Central memory CD8-positive, alpha-beta T cell (primary cell): ENCODE measurements at regions not wholly inside any gene's neighbourhood (a gene's known extent, or its start where the extent isn't known, plus 50 kb on each side); places are given as distances from the start of the nearest gene placed in this dataset.

ENCODE experiments used
- ATAC-seq: fragments of 150-1000 bp; cut with Tn5 transposase; replicated peaks from 2 replicates; pipeline ENCODE4 v1.10.0; 2022; ENCODE audit warnings: mild to moderate bottlenecking, moderate FRiP score, moderate number of reproducible peaks; ENCODE audit not compliant: poor library complexity, severe bottlenecking; ENCODE audit errors: extremely low read depth
- DNase-seq, 2 donors: peaks; one replicate each; pipeline ENCODE4 v3.0.0; 2021; ENCODE audit warnings: low spot score in 2 of 2
- H3K27ac Mint-ChIP-seq: one replicate; pipeline ENCODE4 v1.8.0; 2022; ENCODE audit warnings: low read depth, mild to moderate bottlenecking, moderate library complexity, mixed read lengths
- H3K27me3 Mint-ChIP-seq: one replicate; pipeline ENCODE4 v1.8.0; 2022; ENCODE audit warnings: mixed read lengths
- H3K36me3 Mint-ChIP-seq: one replicate; pipeline ENCODE4 v1.8.0; 2022; ENCODE audit warnings: mild to moderate bottlenecking, moderate library complexity, mixed read lengths; ENCODE audit not compliant: insufficient read depth
- H3K4me1 Mint-ChIP-seq: one replicate; pipeline ENCODE4 v1.8.0; 2022; ENCODE audit warnings: mixed read lengths
- H3K4me3 Mint-ChIP-seq: one replicate; pipeline ENCODE4 v1.8.0; 2022; ENCODE audit warnings: mild to moderate bottlenecking, moderate library complexity, mixed read lengths
- H3K9me3 Mint-ChIP-seq: one replicate; pipeline ENCODE4 v1.8.0; 2022; ENCODE audit warnings: mixed read lengths

DNA sequence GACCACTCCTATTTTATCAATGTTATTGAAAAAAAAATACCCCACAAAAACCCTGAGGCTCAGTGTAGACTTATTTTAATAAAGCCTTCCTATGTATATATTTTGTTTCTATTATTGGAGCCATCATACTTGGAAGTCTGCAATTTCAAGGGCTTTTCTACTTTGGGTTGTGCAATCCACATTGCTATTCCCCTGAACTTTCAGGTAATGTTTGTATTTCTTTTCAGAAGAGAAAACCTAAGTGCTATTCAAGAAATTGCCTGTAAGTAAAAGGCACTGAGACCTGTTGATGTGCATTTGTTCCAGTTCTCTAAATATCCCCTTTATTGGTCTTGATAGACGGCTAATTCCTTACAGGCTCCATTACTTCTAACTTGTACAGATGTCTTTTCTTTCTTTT lies 280.7 kb upstream of the RAG2 start:
- H3K4me1 Mint-ChIP-seq, result no peaks in the 10 kb centered on the region
- DNase-seq, result no peak

DNA sequence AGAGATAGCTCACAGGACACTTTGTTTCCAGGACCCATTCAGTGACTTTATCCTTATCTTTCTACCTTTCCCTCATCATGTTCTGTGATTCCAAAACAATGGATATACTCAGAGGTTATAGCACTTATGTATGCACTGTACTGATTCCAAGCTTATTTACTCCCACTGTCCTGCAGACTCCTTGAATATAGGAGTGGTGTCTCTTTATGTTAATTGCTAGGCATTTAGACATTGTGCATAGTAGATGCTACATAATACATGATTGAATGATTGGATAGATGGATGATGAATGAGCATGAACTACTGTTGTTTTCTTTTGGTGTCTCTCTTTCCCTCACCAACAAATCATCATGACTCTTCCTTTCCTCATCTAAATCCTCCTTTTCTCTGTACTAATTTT lies 279.1 kb upstream of the RAG2 start:
- ATAC-seq, result no peak
- Mint-ChIP-seq H3K36me3 (peaks cover 2% of the 10 kb centered on the region), H3K4me3 (no peak overlapping the region), H3K9me3 (peaks cover 15% of the 10 kb centered on the region), H3K4me1 (no peaks in the 10 kb centered on the region), H3K27ac (no peak overlapping the region), H3K27me3 (no peaks in the 10 kb centered on the region)
- no peak for DNase-seq

More for the DNA sequence above, 280.7 kb upstream of the RAG2 start:
- H3K27ac Mint-ChIP-seq, result no peak overlapping the region
- H3K36me3 Mint-ChIP-seq, result peaks cover 2% of the 10 kb centered on the region
- no peaks in the 10 kb centered on the region for H3K27me3 Mint-ChIP-seq
- H3K9me3 Mint-ChIP-seq, result peaks cover 15% of the 10 kb centered on the region
- ATAC-seq, result no peak
- no peak overlapping the region for H3K4me3 Mint-ChIP-seq

GRCh38 chr11:36876266-36876665 lies 278.2 kb upstream of the RAG2 start:
- DNase-seq (no peak), ATAC-seq (no peak)
- peaks cover 2% of the 10 kb centered on the region for H3K36me3 Mint-ChIP-seq
- peaks cover 15% of the 10 kb centered on the region for H3K9me3 Mint-ChIP-seq
- no peak overlapping the region for H3K4me3 Mint-ChIP-seq
- no peak overlapping the region for H3K27ac Mint-ChIP-seq
- H3K4me1 Mint-ChIP-seq, result no peaks in the 10 kb centered on the region
- H3K27me3 Mint-ChIP-seq, result no peaks in the 10 kb centered on the region

DNA sequence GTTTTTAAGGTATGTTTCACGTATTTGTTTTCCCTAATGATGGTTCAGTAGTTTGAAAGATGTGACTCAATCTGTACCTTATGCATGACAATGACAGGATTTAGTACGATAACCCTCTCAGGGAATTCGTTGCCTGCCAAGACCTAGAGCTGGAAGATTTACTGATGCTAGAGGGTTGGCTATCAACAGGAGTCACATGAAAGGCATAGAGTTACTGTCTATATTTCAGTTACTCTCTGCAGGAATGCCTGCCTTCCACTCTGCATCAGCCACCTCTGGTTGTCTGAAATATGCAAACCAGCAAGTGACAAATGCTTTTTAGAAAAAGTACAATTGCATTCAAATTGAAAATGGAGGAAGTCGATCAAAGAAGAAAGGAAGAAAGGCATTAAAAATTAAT lies 276.3 kb upstream of the RAG2 start:
- ATAC-seq, result no peak
- no peak overlapping the region for H3K4me3 Mint-ChIP-seq
- H3K4me1 Mint-ChIP-seq, result no peaks in the 10 kb centered on the region
- peaks cover 2% of the 10 kb centered on the region for H3K36me3 Mint-ChIP-seq
- DNase-seq, result no peak
- peaks cover 8% of the 10 kb centered on the region for H3K9me3 Mint-ChIP-seq
- H3K27ac Mint-ChIP-seq, result no peak overlapping the region
- no peaks in the 10 kb centered on the region for H3K27me3 Mint-ChIP-seq

- Mint-ChIP-seq H3K27me3 (no peaks in the 10 kb centered on the region), H3K27ac (no peak overlapping the region), H3K9me3 (peaks cover 4% of the 10 kb centered on the region), H3K4me1 (no peaks in the 10 kb centered on the region), H3K4me3 (no peak overlapping the region), H3K36me3 (no peaks in the 10 kb centered on the region)
- ATAC-seq (no peak), DNase-seq (no peak)
These were observed 272.3 kb upstream of the RAG2 start for GRCh38 chr11:36870361-36870760.

DNA sequence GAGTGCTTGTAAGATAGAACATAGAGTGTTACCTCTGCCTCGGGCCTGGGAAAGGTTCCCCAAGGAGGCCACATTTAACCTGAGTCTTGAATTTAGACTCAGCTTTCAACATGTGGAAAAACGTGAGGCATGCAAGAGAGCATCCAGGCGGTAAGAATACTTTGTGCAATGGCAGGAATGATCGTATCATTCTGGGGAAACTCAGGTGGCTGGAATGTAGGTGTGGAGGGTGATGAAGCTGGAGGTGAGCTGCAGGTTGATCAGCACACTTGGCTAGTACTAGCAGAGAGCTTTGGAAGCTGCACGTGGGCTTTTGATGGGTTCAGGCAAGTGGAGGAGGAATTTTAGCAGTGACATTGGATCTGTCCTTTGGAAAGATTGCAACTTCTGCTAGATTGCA lies 270.3 kb upstream of the RAG2 start:
- H3K27ac Mint-ChIP-seq, result no peak overlapping the region
- no peak overlapping the region for H3K4me3 Mint-ChIP-seq
- H3K9me3 Mint-ChIP-seq, result peaks cover 4% of the 10 kb centered on the region
- no peaks in the 10 kb centered on the region for H3K27me3 Mint-ChIP-seq
- ATAC-seq (no peak), DNase-seq (no peak)
- H3K4me1 Mint-ChIP-seq, result no peaks in the 10 kb centered on the region
- H3K36me3 Mint-ChIP-seq, result no peaks in the 10 kb centered on the region

DNA sequence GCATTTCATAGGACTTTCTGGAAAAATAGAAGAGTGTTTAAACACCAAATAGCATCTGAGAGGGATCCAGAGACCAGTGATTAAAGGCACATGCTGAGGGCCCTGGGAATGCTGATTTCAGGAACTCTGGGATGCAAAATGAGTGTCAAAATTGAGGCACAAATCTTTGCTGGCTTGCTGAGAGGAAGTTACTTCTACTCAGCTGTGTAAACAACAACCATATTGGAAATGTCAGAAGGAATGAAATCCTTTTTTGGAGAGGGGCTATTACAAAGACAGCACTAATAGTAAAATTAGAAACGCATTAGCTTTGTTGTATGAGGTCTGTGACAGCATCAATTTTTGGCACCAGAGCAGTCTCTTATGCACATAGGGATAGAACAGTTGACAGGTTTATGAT lies 267.8 kb upstream of the RAG2 start:
- H3K36me3 Mint-ChIP-seq, result no peaks in the 10 kb centered on the region
- H3K4me3 Mint-ChIP-seq, result no peak overlapping the region
- ATAC-seq (no peak), DNase-seq (no peak)
- H3K4me1 Mint-ChIP-seq, result no peaks in the 10 kb centered on the region
- no peak overlapping the region for H3K27ac Mint-ChIP-seq
- peaks cover 4% of the 10 kb centered on the region for H3K9me3 Mint-ChIP-seq
- no peaks in the 10 kb centered on the region for H3K27me3 Mint-ChIP-seq

- Mint-ChIP-seq H3K9me3 (peaks cover 14% of the 10 kb centered on the region), H3K36me3 (no peaks in the 10 kb centered on the region), H3K27ac (no peak overlapping the region), H3K4me3 (no peak overlapping the region), H3K27me3 (no peaks in the 10 kb centered on the region), H3K4me1 (no peaks in the 10 kb centered on the region)
- ATAC-seq (no peak), DNase-seq (no peak)
These were observed 256.8 kb upstream of the RAG2 start for GRCh38 chr11:36854875-36855274.

DNA sequence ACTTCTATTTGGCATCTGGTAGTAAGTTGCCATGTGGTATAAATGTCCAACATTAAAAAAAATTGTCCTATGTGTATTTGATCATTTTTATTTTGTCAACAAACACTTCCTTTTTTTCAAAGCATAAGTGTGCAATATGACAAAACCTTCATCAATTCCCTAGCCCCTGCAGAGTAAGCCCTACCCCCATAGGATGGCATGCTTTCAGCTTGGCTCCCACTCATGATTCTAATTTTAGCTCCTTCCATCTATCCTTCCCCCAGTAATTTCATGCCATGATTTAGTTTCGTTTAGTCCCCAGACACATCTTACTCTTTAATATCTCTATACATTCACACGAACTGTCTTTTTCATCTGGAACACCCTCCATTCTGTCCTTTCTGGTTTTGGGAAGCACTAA lies 250.6 kb upstream of the RAG2 start:
- H3K27ac Mint-ChIP-seq, result no peak overlapping the region
- DNase-seq (no peak), ATAC-seq (no peak)
- H3K27me3 Mint-ChIP-seq, result no peaks in the 10 kb centered on the region
- H3K36me3 Mint-ChIP-seq, result no peaks in the 10 kb centered on the region
- no peak overlapping the region for H3K4me3 Mint-ChIP-seq
- H3K9me3 Mint-ChIP-seq, result no peaks in the 10 kb centered on the region
- no peaks in the 10 kb centered on the region for H3K4me1 Mint-ChIP-seq

DNA sequence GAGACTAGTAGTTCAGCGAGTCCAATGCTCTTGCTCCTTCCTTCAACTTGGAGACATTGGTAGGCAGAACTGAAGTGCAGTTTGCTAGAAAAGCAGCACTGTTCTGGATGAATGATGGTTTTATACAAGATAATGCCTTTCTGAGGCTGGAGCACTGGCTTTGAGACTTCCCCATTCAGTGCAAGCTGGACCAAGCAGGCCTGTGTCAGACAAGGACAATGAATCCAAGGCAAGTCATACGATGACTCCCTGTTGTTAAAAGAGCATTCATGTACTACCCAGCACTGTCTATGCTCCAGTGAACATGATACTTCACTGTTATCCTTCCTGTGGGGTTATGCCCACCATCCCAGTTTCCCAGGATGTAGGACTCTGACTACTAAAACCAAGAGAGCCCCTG lies 242.3 kb upstream of the RAG2 start:
- H3K4me3 Mint-ChIP-seq, result no peak overlapping the region

GRCh38 chr11:36837831-36838437 lies 239.9 kb upstream of the RAG2 start:
- no peak overlapping the region for H3K27ac Mint-ChIP-seq

More for the DNA sequence above, 242.3 kb upstream of the RAG2 start:
- DNase-seq, result no peak
- ATAC-seq, result no peak
- Mint-ChIP-seq H3K27me3 (peaks cover 7% of the 10 kb centered on the region), H3K36me3 (no peaks in the 10 kb centered on the region), H3K27ac (no peak overlapping the region), H3K4me1 (no peaks in the 10 kb centered on the region), H3K9me3 (peaks cover 4% of the 10 kb centered on the region)

GRCh38 chr11:36825251-36825650 lies 227.2 kb upstream of the RAG2 start:
- no peak for ATAC-seq
- DNase-seq, result no peak
- Mint-ChIP-seq H3K4me3 (no peak overlapping the region), H3K9me3 (no peaks in the 10 kb centered on the region), H3K27me3 (no peaks in the 10 kb centered on the region), H3K36me3 (no peaks in the 10 kb centered on the region), H3K4me1 (no peaks in the 10 kb centered on the region), H3K27ac (no peak overlapping the region)

More at GRCh38 chr11:36837831-36838437, 239.9 kb upstream of the RAG2 start:
- no peak for ATAC-seq
- Mint-ChIP-seq H3K27me3 (peaks cover 15% of the 10 kb centered on the region), H3K36me3 (no peaks in the 10 kb centered on the region), H3K4me3 (no peak overlapping the region), H3K9me3 (peaks cover 4% of the 10 kb centered on the region), H3K4me1 (no peaks in the 10 kb centered on the region)
- no peak for DNase-seq

DNA sequence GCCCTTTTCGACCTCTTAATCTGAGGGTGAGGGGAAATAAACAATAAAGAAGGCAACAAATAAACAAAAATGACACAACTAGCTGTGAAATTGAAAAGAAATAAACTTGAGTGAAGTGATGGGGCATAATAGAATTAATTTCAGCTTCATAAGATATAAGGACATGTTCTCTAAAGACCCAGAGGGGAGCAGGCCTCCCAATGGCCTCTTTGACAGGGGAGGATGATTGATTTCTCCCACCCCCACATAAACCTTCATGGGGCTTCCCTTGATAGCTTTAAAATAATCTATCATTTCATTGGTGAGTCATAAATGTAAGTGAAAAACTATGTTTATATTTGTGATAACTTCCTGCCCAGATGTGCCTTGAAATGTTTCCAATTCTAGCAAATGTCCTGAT lies 226.3 kb upstream of the RAG2 start:
- DNase-seq (no peak), ATAC-seq (no peak)
- Mint-ChIP-seq H3K36me3 (no peaks in the 10 kb centered on the region), H3K4me1 (no peaks in the 10 kb centered on the region), H3K9me3 (no peaks in the 10 kb centered on the region), H3K27me3 (no peaks in the 10 kb centered on the region), H3K27ac (no peak overlapping the region), H3K4me3 (no peak overlapping the region)

GRCh38 chr11:36822829-36823228 lies 224.8 kb upstream of the RAG2 start:
- H3K27ac Mint-ChIP-seq, result no peak overlapping the region
- H3K27me3 Mint-ChIP-seq, result no peaks in the 10 kb centered on the region
- no peaks in the 10 kb centered on the region for H3K4me1 Mint-ChIP-seq
- no peak overlapping the region for H3K4me3 Mint-ChIP-seq
- ATAC-seq (no peak), DNase-seq (no peak)
- peaks cover 5% of the 10 kb centered on the region for H3K9me3 Mint-ChIP-seq
- H3K36me3 Mint-ChIP-seq, result no peaks in the 10 kb centered on the region
